ENCODE measurements at regions not wholly inside any gene's neighbourhood (a gene's known extent, or its start where the extent isn't known, plus 50 kb on each side); places are given as distances from the start of the nearest gene placed in this dataset.

- no peak for TF ChIP-seq CTCF (IDR thresholded peaks at IDR 0.05; ENCODE audit: unreplicated experiment)
- peaks cover 8% of the 10 kb centered on the region for H3K27me3 Mint-ChIP-seq (ENCODE audit: unreplicated experiment)
- H3K36me3 Mint-ChIP-seq (ENCODE audit: low read depth, unreplicated experiment), result peaks cover 8% of the 10 kb centered on the region
- H3K4me3 Mint-ChIP-seq (ENCODE audit: unreplicated experiment), result no peak overlapping the region
- H3K4me1 Mint-ChIP-seq (ENCODE audit: unreplicated experiment), result no peaks in the 10 kb centered on the region
- H3K27ac Mint-ChIP-seq (ENCODE audit: unreplicated experiment), result peak overlapping the region; percentile 57
- DNase-seq (ENCODE audit: low spot score), result no peak
- peaks cover 22% of the 10 kb centered on the region for H3K9me3 Mint-ChIP-seq (ENCODE audit: unreplicated experiment)
Observed at GRCh38 chr1:30042438-30043147, 680.8 kb downstream of the MATN1 start.

- Mint-ChIP-seq H3K36me3 (ENCODE audit: low read depth, unreplicated experiment) (peaks cover 8% of the 10 kb centered on the region), H3K4me1 (ENCODE audit: unreplicated experiment) (no peaks in the 10 kb centered on the region), H3K27ac (ENCODE audit: unreplicated experiment) (no peak overlapping the region), H3K4me3 (ENCODE audit: unreplicated experiment) (no peak overlapping the region), H3K27me3 (ENCODE audit: unreplicated experiment) (peaks cover 8% of the 10 kb centered on the region), H3K9me3 (ENCODE audit: unreplicated experiment) (peaks cover 22% of the 10 kb centered on the region)
- TF ChIP-seq CTCF (IDR thresholded peaks at IDR 0.05; ENCODE audit: unreplicated experiment), result no peak
- DNase-seq (ENCODE audit: low spot score), result no peak
Observed at GRCh38 chr1:30041741-30042437, 681.5 kb downstream of the MATN1 start.

GRCh38 chr1:30040081-30041019 lies 683.0 kb downstream of the MATN1 start:
- H3K36me3 Mint-ChIP-seq (ENCODE audit: low read depth, unreplicated experiment), result peaks cover 8% of the 10 kb centered on the region
- no peak overlapping the region for H3K4me3 Mint-ChIP-seq (ENCODE audit: unreplicated experiment)
- H3K27ac Mint-ChIP-seq (ENCODE audit: unreplicated experiment), result no peak overlapping the region
- peaks cover 8% of the 10 kb centered on the region for H3K27me3 Mint-ChIP-seq (ENCODE audit: unreplicated experiment)
- no peaks in the 10 kb centered on the region for H3K4me1 Mint-ChIP-seq (ENCODE audit: unreplicated experiment)
- no peak for TF ChIP-seq CTCF (IDR thresholded peaks at IDR 0.05; ENCODE audit: unreplicated experiment)
- peaks cover 22% of the 10 kb centered on the region for H3K9me3 Mint-ChIP-seq (ENCODE audit: unreplicated experiment)
- no peak for DNase-seq (ENCODE audit: low spot score)

DNA sequence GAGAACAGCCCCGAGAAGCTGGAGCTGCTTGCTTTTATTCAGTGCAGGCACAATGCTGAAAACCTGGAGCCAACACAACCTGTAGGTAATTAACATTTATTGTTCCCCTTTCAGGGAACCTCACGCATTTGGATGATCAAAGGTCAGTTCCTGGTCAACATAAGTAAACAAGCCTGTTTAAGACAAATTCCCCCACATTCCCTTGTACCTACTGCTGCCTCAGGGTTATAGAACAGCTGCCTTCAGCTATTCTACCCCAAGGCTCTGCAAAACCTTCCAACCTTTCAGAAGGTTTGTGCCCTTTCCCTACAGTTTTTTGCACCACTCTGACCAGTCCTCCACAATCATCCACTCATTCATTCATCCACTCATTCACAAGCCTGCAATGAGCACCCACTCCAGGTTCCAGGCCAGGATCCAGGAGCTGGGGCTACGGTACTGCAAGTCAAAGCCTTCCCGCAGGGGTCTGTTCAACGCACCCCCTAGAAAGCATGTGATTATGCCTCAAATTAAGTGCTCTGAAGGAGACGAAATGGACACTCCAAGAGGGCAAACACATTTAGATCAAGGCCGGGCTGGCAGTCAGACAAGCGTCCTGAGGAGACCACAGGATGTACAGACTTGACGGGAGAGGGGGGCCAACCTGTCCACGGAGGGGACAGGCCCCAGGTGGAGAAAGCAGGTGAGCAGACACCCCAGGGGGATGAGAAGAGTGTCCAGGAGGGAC lies 683.9 kb downstream of the MATN1 start:
- no peak for DNase-seq (ENCODE audit: low spot score)
- Mint-ChIP-seq H3K27me3 (ENCODE audit: unreplicated experiment) (peaks cover 8% of the 10 kb centered on the region), H3K27ac (ENCODE audit: unreplicated experiment) (no peak overlapping the region), H3K36me3 (ENCODE audit: low read depth, unreplicated experiment) (peaks cover 8% of the 10 kb centered on the region), H3K4me1 (ENCODE audit: unreplicated experiment) (no peaks in the 10 kb centered on the region), H3K9me3 (ENCODE audit: unreplicated experiment) (peaks cover 22% of the 10 kb centered on the region), H3K4me3 (ENCODE audit: unreplicated experiment) (no peak overlapping the region)
- TF ChIP-seq CTCF (IDR thresholded peaks at IDR 0.05; ENCODE audit: unreplicated experiment), result no peak

Measured in endothelial cell (in vitro differentiated cells).